IMR-90 (cell line): ENCODE measurements at regions not wholly inside any gene's neighbourhood (a gene's known extent, or its start where the extent isn't known, plus 50 kb on each side); places are given as distances from the start of the nearest gene placed in this dataset.
"Not testable (repeated sequence)": the region's sequence is repeated elsewhere in the genome, so short reads cannot be mapped to it uniquely, and the experiment has no call there.

Experiments used
- ATAC-seq: fragments of 200-7000 bp; cut with Tn5 transposase; 2 replicates; pipeline ENCODE4 v1.9.1; 2020; ENCODE audit warnings: low read depth, mild to moderate bottlenecking, moderate library complexity
- BruUV-seq: library from RNA; stranded (reverse); fragments of 400-500 nt; replicated peaks from 2 replicates; lab custom pipeline; 2021; lab: Mats Ljungman, UMichigan
- CTCF ChIA-PET: fragments of 300-600 bp; formaldehyde crosslinking; extraction: SDS; loops from one replicate; lab custom pipeline; 2021; ENCODE audit warnings: antibody characterized with exemption; lab: Yijun Ruan, JAX
- POLR2A ChIA-PET: fragments of 300-600 bp; sonication (Branson Sonifier 250); formaldehyde crosslinking; loops from one replicate; lab custom pipeline; 2022; ENCODE audit warnings: antibody characterized with exemption; ENCODE audit not compliant: unreplicated experiment; lab: Charles Lee
- DNase-seq: peaks from one replicate; pipeline ENCODE4 v3.0.0; 2013
- H2AFZ ChIP-seq: replicated peaks from 2 replicates; pipeline ENCODE3; 2013; ENCODE audit warnings: low read length, mild to moderate bottlenecking; ENCODE audit not compliant: poor library complexity
- H2AK5ac ChIP-seq: 2 replicates; pipeline ENCODE4 v1.6.1; 2013; ENCODE audit warnings: low read depth, low read length, inconsistent platforms
- H2AK9ac ChIP-seq: replicated peaks from 2 replicates; pipeline ENCODE3; 2013; ENCODE audit warnings: mild to moderate bottlenecking, low read depth, low read length, moderate library complexity; ENCODE audit not compliant: poor library complexity
- H2BK120ac ChIP-seq: 2 replicates; pipeline ENCODE4 v1.6.1; 2013; ENCODE audit warnings: low read depth, low read length, inconsistent platforms
- H2BK15ac ChIP-seq: 3 replicates; pipeline ENCODE4 v1.6.1; 2013; ENCODE audit warnings: low read depth, low read length, inconsistent platforms
- H2BK20ac ChIP-seq: 2 replicates; pipeline ENCODE4 v1.6.1; 2013; ENCODE audit warnings: low read depth, mild to moderate bottlenecking, inconsistent platforms, low read length, moderate library complexity
- H2BK5ac ChIP-seq: 2 replicates; pipeline ENCODE4 v1.6.1; 2013; ENCODE audit warnings: mild to moderate bottlenecking, low read depth, low read length, inconsistent platforms; ENCODE audit not compliant: poor library complexity, severe bottlenecking
- H3K14ac ChIP-seq: replicated peaks from 2 replicates; pipeline ENCODE4 v1.6.1; 2013; ENCODE audit warnings: low read depth, low read length, inconsistent platforms
- H3K18ac ChIP-seq: 2 replicates; pipeline ENCODE4 v1.6.1; 2013; ENCODE audit warnings: low read depth, low read length, control low read depth
- H3K23ac ChIP-seq: 2 replicates; pipeline ENCODE4 v1.6.1; 2013; ENCODE audit warnings: low read depth, low read length, inconsistent platforms
- H3K27ac ChIP-seq: 2 replicates; pipeline ENCODE4 v1.5.1; 2013; ENCODE audit warnings: mild to moderate bottlenecking, control low read depth, low read length; ENCODE audit not compliant: insufficient read depth
- H3K27me3 ChIP-seq: 2 replicates; pipeline ENCODE4 v1.6.1; 2013; ENCODE audit warnings: low read length; ENCODE audit not compliant: control insufficient read depth, insufficient read depth
- H3K36me3 ChIP-seq: 2 replicates; pipeline ENCODE4 v1.6.1; 2013; ENCODE audit warnings: low read length, mixed read lengths; ENCODE audit not compliant: control insufficient read depth, insufficient read depth
- H3K4ac ChIP-seq: 2 replicates; pipeline ENCODE4 v1.6.1; 2013; ENCODE audit warnings: low read depth, low read length, inconsistent platforms
- H3K4me1 ChIP-seq: 2 replicates; pipeline ENCODE4 v1.6.1; 2013; ENCODE audit warnings: low read length, mixed read lengths; ENCODE audit not compliant: control insufficient read depth, insufficient read depth
- H3K4me2 ChIP-seq: 2 replicates; pipeline ENCODE4 v1.6.1; 2013; ENCODE audit warnings: low read depth, mild to moderate bottlenecking, control low read depth, low read length, moderate library complexity
- H3K4me3 ChIP-seq: 2 replicates; pipeline ENCODE4 v1.5.1; 2013; ENCODE audit warnings: low read depth, mild to moderate bottlenecking, control low read depth, low read length, moderate library complexity; ENCODE audit not compliant: insufficient read depth
- H3K56ac ChIP-seq: 2 replicates; pipeline ENCODE4 v1.6.1; 2013; ENCODE audit warnings: low read length, inconsistent platforms; ENCODE audit not compliant: insufficient read depth; ENCODE audit errors: extremely low read depth
- H3K79me1 ChIP-seq, 2 experiments: 2 replicates each; pipeline ENCODE4 v1.6.1; 2013; ENCODE audit warnings: low read length in 2 of 2, inconsistent platforms in 1 of 2, low read depth in 1 of 2
- H3K9ac ChIP-seq: 2 replicates; pipeline ENCODE4 v1.6.1; 2013; ENCODE audit warnings: low read depth, low read length, control low read depth
- H3K9me1 ChIP-seq: 2 replicates; pipeline ENCODE4 v1.6.1; 2013; ENCODE audit warnings: low read length, inconsistent platforms; ENCODE audit not compliant: insufficient read depth
- H3K9me3 ChIP-seq: 2 replicates; pipeline ENCODE4 v1.6.1; 2013; ENCODE audit warnings: low read length; ENCODE audit not compliant: control insufficient read depth, insufficient read depth
- H4K20me1 ChIP-seq: 2 replicates; pipeline ENCODE4 v1.6.1; 2013; ENCODE audit warnings: low read length, inconsistent platforms; ENCODE audit not compliant: insufficient read depth
- H4K5ac ChIP-seq: 2 replicates; pipeline ENCODE4 v1.6.1; 2013; ENCODE audit warnings: mild to moderate bottlenecking, low read depth, low read length, control low read depth
- H4K8ac ChIP-seq, 2 experiments: 2 replicates each; pipeline ENCODE4 v1.6.1; 2013; ENCODE audit warnings: low read depth in 2 of 2, low read length in 2 of 2, control low read depth in 1 of 2, inconsistent platforms in 1 of 2
- H4K91ac ChIP-seq: 2 replicates; pipeline ENCODE4 v1.6.1; 2013; ENCODE audit warnings: low read depth, low read length, inconsistent platforms; ENCODE audit not compliant: insufficient read depth
- WGBS, 2 experiments: methylation state at CpG; one replicate each; pipeline versions ENCODE4 v1.1.5 to v1.1.7; 2013; ENCODE audit warnings: missing lambda C conversion rate in 2 of 2; ENCODE audit not compliant: insufficient read length in 1 of 2; ENCODE audit errors: extremely low coverage in 2 of 2; 5-methylcytosine and 5-hydroxymethylcytosine counted together
- dilution Hi-C: fragments of 300-500 bp; cut with HindIII; formaldehyde crosslinking; loops from one replicate; pipeline ENCODE4 v1.14.3; 2018; ENCODE audit warnings: low sequenced_read_pairs; ENCODE audit not compliant: unreplicated experiment
- in situ Hi-C: fragments of 300-500 bp; cut with MboI; formaldehyde crosslinking; loops from 3 replicates; pipeline ENCODE4 v1.14.3; 2019; ENCODE audit warnings: low sequenced_read_pairs, inconsistent platforms, mixed read lengths
- intact Hi-C: fragments of 100-400 bp; cut with micrococcal nuclease; formaldehyde crosslinking; loops from 2 replicates; pipeline ENCODE4 v1.10.0; 2022

DNA sequence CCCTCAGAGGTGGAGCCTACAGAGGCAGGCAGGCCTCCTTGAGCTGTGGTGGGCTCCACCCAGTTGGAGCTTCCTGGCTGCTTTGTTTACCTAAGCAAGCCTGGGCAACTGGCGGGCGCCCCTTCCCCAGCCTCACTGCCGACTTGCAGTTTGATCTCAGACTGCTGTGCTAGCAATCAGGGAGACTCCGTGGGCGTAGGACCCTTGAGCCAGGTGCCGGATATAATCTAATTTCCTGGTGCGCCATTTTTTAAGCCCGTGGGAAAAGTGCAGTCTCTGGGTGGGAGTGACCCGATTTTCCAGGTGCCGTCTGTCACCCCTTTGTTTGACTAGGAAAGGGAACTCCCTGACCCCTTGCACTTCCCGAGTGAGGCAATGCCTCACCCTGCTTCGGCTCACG is 769.1 kb upstream of the SEMA6A start:
- H3K18ac ChIP-seq, ATAC-seq, H3K79me1 ChIP-seq, H3K27me3 ChIP-seq, H2BK5ac ChIP-seq, CTCF ChIA-PET, in situ Hi-C loops, H3K14ac ChIP-seq, dilution Hi-C loops, H3K4ac ChIP-seq, H3K4me2 ChIP-seq, H2BK15ac ChIP-seq, DNase-seq, H2AFZ ChIP-seq, H3K9ac ChIP-seq, H4K91ac ChIP-seq, H3K56ac ChIP-seq, POLR2A ChIA-PET, H3K9me1 ChIP-seq, H2AK9ac ChIP-seq, H3K9me3 ChIP-seq, H4K8ac ChIP-seq, H3K23ac ChIP-seq, H2BK20ac ChIP-seq, H3K4me1 ChIP-seq, H4K20me1 ChIP-seq, BruUV-seq, H3K27ac ChIP-seq, H2AK5ac ChIP-seq, H3K4me3 ChIP-seq, H2BK120ac ChIP-seq, H3K36me3 ChIP-seq, H4K5ac ChIP-seq, intact Hi-C loops: not testable (repeated sequence)
- WGBS, 2 experiments = 60% methylated on average over 1 of the region's 13 CpGs; no CpG with 5 or more reads in 1 of the 2 experiments
